Heart left ventricle (tissue), 16 donors: ENCODE measurements at regions not wholly inside any gene's neighbourhood (a gene's known extent, or its start where the extent isn't known, plus 50 kb on each side); places are given as distances from the start of the nearest gene placed in this dataset.
"Not testable (repeated sequence)": the region's sequence is repeated elsewhere in the genome, so short reads cannot be mapped to it uniquely, and the experiment has no call there.

Experiments
- ATAC-seq, 4 donors: fragments of 200-7000 bp; cut with Tn5 transposase; one replicate each; pipeline ENCODE4 v1.9.1; 2020 to 2022; ENCODE audit warnings: moderate library complexity in 4 of 4, mild to moderate bottlenecking in 3 of 4, moderate number of reproducible peaks in 1 of 4
- DNase-seq, 5 donors: peaks; one replicate each; pipeline ENCODE4 v3.0.0-alpha.2; 2020
- H3K27ac ChIP-seq, 12 donors: fragments of 200-600 bp; sonication (generic) in 4 of 12; one replicate each; pipeline versions ENCODE4 v1.5.0 to v1.8.0; 2016 to 2022; ENCODE audit warnings: mild to moderate bottlenecking in 2 of 12
- H3K27me3 ChIP-seq, 9 donors: fragments of 200-600 bp; sonication (generic) in 2 of 9; one replicate each; pipeline versions ENCODE4 v1.5.1 to v1.8.0; 2016 to 2022; ENCODE audit warnings: mild to moderate bottlenecking in 3 of 9
- H3K36me3 ChIP-seq, 9 donors: fragments of 200-600 bp; sonication (generic) in 2 of 9; one replicate each; pipeline versions ENCODE4 v1.5.0 to v1.8.0; 2018 to 2022; ENCODE audit warnings: mild to moderate bottlenecking in 2 of 9
- H3K4me1 ChIP-seq, 12 donors: fragments of 200-600 bp; sonication (generic) in 4 of 12; one replicate each; pipeline versions ENCODE4 v1.5.0 to v1.8.0; 2016 to 2022; ENCODE audit warnings: mild to moderate bottlenecking in 3 of 12
- H3K4me3 ChIP-seq, 12 donors: fragments of 200-600 bp; sonication (generic) in 4 of 12; one replicate each; pipeline versions ENCODE4 v1.5.0 to v1.8.0; 2017 to 2022; ENCODE audit warnings: mild to moderate bottlenecking in 9 of 12, moderate library complexity in 4 of 12
- H3K9me3 ChIP-seq, 12 donors: fragments of 200-600 bp; sonication (generic) in 4 of 12; one replicate each; pipeline versions ENCODE4 v1.5.0 to v1.8.0; 2016 to 2022; ENCODE audit warnings: mild to moderate bottlenecking in 1 of 12
- POLR2A ChIP-seq, 2 donors: fragments of 450-650 bp; IDR thresholded peaks; one replicate each; pipeline ENCODE4 v1.6.1; 2017; ENCODE audit warnings: antibody characterized with exemption in 2 of 2, mild to moderate bottlenecking in 2 of 2, moderate library complexity in 2 of 2
- whole genome bisulfite sequencing, 4 donors: extraction: QIAGEN DNeasy Blood & Tissue Kit in 2 of 4; methylation state at CpG; one replicate each; pipeline versions ENCODE4 v1.1.5 to v1.1.7; 2013 to 2018; 5-methylcytosine and 5-hydroxymethylcytosine counted together
- intact Hi-C, 10 donors: fragments of 100-400 bp; cut with DNase I; formaldehyde crosslinking; loops; one replicate each; pipeline versions ENCODE4 v1.11.1 to v1.14.2; 2022
- TF ChIP-seq, protein P1 (sequence below), 12 donors: fragments of 200-600 bp; sonication (generic) in 4 of 12; IDR thresholded peaks; one replicate each; pipeline versions ENCODE4 v1.5.0 to v1.8.0; 2018 to 2022; ENCODE audit warnings: antibody characterized with exemption in 12 of 12, mild to moderate bottlenecking in 5 of 12
- donor health status: ischemic (EF 13 %, LVEDD 7.1; RV severe dilation, severe dysfunction).
- donor health status: healthy with polysubstance abuse.
- donor health status: DM: no; HTN: yes; CAD: no.
- donor health status: DM: no; HTN: no; CAD: no.
- donor health status: ischemic (EF 25% LVEDD 6.9; RV normal size, moderate dysfunction).
- donor health status: ischemic (EF 25% LVEDD 5.7; RV mildly dilated, moderate dysfunction).
- donor health status: healthy.
- donor health status: DM: yes; HTN: yes; CAD: no.
- donor health status: ischemic (EF 35%, LVEDD 5.7; RV mildly dilated, moderate dysfunction).
- donor health status: nonischemic (EF 11% LVEDD 7.7; RV severe dilation, severe dysfunction).
- donor health status: DM: yes; HTN: yes; CAD: no.
- donor health status: PGD.
- donor health status: ischemic (EF 29% LVEDD 5.4; RV normal size, mild dysfunction).
- donor health status: nonischemic (EF 23%, LVEDD 6.1; RV moderate dilation, normal function).

DNA sequence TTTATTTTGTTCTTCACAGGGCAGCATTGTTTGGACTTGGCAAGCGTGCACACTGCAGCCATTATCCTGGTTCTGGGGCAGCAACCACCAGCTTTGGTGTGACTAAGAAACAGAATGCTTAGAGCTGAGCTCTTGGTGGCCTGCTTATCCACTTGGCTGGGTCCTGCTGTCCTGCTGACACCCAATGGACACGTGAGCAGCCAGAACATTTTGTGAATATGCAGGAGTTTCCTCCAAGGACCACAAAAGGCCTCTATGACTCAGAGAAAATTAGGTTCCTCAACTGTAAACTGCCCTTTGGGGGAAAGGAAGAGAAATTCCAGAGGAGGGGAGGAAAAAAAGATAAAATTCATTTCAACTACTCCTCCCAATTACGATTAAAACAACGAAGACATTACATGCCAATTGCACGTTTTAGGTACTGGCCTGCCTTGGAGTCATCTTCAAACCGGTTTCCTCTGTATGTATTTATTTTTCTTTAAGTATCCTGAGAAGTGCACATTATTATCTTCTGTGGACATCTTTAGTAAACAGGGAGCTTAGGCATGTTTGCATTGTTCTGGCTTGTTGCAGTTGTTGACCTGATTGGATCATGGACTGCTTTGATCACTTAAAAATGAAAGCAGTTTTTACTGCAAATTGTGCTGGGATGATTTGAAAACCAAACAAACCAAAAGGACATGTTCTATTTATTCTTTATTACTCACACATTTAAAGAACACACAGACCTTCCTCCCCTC lies 82.3 kb upstream of the TLE4 start:
- H3K9me3 ChIP-seq, result peaks cover 0 to 7% (median 0%) of the 10 kb centered on the region in 12 donors
- H3K36me3 ChIP-seq, result no peaks in the 10 kb centered on the region
- DNase-seq (peak in 1 of 5 donors; percentile 21), ATAC-seq (peak in 3 of 4 donors; percentile 41 to 78 (median 55))
- intact Hi-C loops, result loop anchor here in 1 of 10 donors (10.0 kb wide), 1 partner anchor 475 kb away; no protein-coding TSS in a partner anchor
- H3K4me3 ChIP-seq, result no peak overlapping the region
- H3K4me1 ChIP-seq, result peaks cover 0 to 12% (median 0%) of the 10 kb centered on the region in 12 donors
- H3K27ac ChIP-seq, result no peak overlapping the region
- TF ChIP-seq POLR2A (IDR thresholded peaks at IDR 0.05), result no peak
- TF ChIP-seq, protein P1, sequence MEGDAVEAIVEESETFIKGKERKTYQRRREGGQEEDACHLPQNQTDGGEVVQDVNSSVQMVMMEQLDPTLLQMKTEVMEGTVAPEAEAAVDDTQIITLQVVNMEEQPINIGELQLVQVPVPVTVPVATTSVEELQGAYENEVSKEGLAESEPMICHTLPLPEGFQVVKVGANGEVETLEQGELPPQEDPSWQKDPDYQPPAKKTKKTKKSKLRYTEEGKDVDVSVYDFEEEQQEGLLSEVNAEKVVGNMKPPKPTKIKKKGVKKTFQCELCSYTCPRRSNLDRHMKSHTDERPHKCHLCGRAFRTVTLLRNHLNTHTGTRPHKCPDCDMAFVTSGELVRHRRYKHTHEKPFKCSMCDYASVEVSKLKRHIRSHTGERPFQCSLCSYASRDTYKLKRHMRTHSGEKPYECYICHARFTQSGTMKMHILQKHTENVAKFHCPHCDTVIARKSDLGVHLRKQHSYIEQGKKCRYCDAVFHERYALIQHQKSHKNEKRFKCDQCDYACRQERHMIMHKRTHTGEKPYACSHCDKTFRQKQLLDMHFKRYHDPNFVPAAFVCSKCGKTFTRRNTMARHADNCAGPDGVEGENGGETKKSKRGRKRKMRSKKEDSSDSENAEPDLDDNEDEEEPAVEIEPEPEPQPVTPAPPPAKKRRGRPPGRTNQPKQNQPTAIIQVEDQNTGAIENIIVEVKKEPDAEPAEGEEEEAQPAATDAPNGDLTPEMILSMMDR (IDR thresholded peaks at IDR 0.05), result no peak
- 40 to 62% (median 57%) methylated on average over 6 of the region's 6 CpGs for WGBS, 4 donors
- no peaks in the 10 kb centered on the region for H3K27me3 ChIP-seq

DNA sequence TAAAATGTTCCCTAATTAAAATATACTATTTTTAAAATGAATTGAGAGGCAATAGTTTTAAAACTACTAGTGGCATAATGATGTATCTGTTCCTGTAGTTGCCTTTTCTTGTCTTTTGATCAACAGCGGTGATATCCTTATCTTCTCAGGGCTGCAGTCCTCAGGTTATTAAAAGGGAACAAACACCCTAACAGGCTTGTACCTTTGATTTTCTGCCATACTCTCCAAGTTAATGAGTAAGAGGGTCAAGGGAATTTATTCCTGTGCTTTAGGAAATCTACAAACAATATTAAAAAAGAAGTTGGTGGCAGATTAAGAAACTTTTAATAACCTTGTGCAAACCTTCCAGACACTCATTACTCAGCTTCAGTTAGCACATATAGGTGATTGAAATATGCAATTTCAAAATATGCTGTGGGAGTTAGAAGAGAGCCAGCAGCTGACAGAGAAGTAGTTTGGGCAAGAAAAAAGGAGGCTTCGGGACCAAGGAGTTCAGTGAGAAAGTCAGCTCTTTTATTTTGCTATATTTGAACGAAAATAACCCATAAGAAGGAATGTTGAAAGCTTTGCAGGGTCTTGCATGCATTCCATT lies 81.0 kb upstream of the TLE4 start:
- WGBS, 4 donors, result 70 to 78% (median 75%) methylated on average over 3 of the region's 3 CpGs
- Histone ChIP-seq H3K27me3 (no peaks in the 10 kb centered on the region), H3K9me3 (peaks cover 0 to 7% (median 0%) of the 10 kb centered on the region in 12 donors), H3K27ac (no peak overlapping the region), H3K36me3 (no peaks in the 10 kb centered on the region), H3K4me1 (peaks cover 0 to 12% (median 0%) of the 10 kb centered on the region in 12 donors), H3K4me3 (no peak overlapping the region)
- no peak for TF ChIP-seq POLR2A (IDR thresholded peaks at IDR 0.05)
- TF ChIP-seq, protein P1 (IDR thresholded peaks at IDR 0.05), result no peak
- DNase-seq (no peak), ATAC-seq (no peak)
- intact Hi-C loops, result no loop called here

DNA sequence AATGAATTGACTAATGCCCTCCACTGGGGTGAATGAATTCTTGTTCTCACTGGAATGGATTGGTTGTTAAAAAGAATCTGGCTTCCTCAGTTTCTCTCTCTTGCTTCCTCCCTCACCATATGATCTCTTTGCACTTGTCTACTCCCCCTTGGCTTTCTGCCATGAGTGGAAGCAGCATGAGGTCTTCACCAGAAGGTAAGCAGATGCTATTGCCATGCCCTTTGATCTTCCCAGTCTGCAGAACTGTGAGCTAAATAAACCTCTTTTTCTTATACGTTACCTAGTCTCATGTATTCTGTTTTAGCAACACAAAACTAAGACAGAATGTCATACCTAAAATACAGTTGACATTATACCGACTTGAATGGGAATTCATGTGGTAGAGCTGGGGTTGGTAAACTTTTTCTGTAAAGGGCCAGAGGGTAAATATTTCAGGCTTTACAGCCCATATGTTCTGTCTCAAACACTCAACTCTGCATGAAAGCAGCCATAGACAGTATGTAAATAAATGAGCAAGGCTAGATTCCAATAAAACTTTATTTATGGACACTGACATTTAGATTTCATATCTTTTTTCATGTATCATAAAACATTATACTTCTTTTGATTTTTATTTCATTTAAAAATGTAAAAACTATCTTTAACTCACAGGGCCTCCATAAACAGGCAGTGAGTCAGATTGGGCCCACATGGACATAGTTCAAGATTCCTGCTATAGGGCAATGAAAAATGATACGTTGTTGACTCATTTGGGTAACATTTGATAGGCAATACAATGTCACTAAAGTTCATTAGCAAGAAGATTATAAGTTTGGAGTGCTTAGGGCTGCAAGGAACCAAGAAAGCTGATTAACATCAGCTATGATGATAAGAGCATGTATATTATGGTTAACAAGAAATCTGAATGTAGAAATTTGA lies 79.4 kb upstream of the TLE4 start:
- DNase-seq (no peak), ATAC-seq (no peak)
- Histone ChIP-seq H3K4me3 (no peak overlapping the region), H3K27me3 (no peaks in the 10 kb centered on the region), H3K4me1 (peaks cover 0 to 12% (median 0%) of the 10 kb centered on the region in 12 donors), H3K36me3 (no peaks in the 10 kb centered on the region), H3K27ac (no peak overlapping the region), H3K9me3 (peaks cover 0 to 7% (median 0%) of the 10 kb centered on the region in 12 donors)
- no peak for TF ChIP-seq POLR2A (IDR thresholded peaks at IDR 0.05)
- TF ChIP-seq, protein P1 (IDR thresholded peaks at IDR 0.05), result no peak
- WGBS, 4 donors, result 85 to 90% (median 85%) methylated on average over 3 of the region's 3 CpGs
- intact Hi-C loops, result no loop called here

DNA sequence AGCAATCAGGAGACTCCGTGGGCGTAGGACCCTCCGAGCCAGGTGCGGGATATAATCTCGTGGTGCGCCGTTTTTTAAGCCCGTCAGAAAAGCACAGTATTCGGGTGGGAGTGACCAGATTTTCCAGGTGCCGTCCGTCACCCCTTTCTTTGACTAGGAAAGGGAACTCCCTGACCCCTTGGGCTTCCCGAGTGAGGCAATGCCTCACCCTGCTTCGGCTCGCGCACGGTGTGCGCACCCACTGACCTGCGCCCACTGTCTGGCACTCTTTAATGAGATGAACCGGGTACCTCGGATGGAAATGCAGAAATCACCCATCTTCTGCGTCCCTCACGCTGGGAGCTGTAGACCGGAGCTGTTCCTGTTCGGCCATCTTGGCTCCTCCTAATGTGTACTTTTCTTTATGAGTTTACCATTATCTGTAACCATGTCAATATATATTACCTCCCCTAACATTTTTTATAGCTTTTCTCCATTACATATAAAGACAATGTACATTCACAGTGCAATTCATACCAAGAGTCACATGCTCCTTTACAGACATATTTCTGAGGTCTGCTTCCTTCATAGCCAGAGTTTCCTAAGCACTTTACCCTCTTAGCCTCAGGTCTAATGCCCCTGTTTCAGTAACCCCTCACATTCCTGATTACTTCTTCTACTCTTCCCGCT lies 71.4 kb upstream of the TLE4 start:
- H3K4me1 ChIP-seq, H3K36me3 ChIP-seq, intact Hi-C loops, H3K9me3 ChIP-seq, H3K4me3 ChIP-seq, DNase-seq, H3K27ac ChIP-seq, H3K27me3 ChIP-seq, ATAC-seq: not testable (repeated sequence)
- 91 to 94% (median 92%) methylated on average over 20 to 25 of the region's 25 CpGs for WGBS, 4 donors
